Lung (tissue), 11 donors: ENCODE measurements at regions not wholly inside any gene's neighbourhood (a gene's known extent, or its start where the extent isn't known, plus 50 kb on each side); places are given as distances from the start of the nearest gene placed in this dataset.

Experiments
- ATAC-seq: fragments of 200-7000 bp; cut with Tn5 transposase; one replicate; pipeline ENCODE4 v1.9.1; 2020; ENCODE audit warnings: moderate number of reproducible peaks; ENCODE audit not compliant: insufficient read depth, low FRiP score
- DNase-seq, 3 donors: peaks; one replicate each; pipeline ENCODE4 v3.0.0-alpha.2; 2013 to 2017
- H3K27ac ChIP-seq, 2 donors: one replicate each; pipeline ENCODE4 v1.5.1; 2013; ENCODE audit warnings: mild to moderate bottlenecking in 2 of 2, moderate library complexity in 2 of 2, control low read depth in 1 of 2, inconsistent platforms in 1 of 2, low read depth in 1 of 2, low read length in 1 of 2
- H3K27me3 ChIP-seq, 3 donors: one replicate each; pipeline ENCODE4 v1.5.1; 2013; ENCODE audit warnings: low read length in 2 of 3; ENCODE audit not compliant: control insufficient read depth in 3 of 3, insufficient read depth in 3 of 3
- H3K36me3 ChIP-seq, 4 donors: one replicate each; pipeline ENCODE4 v1.5.1; 2013; ENCODE audit warnings: low read length in 4 of 4, mild to moderate bottlenecking in 1 of 4, moderate library complexity in 1 of 4; ENCODE audit not compliant: control insufficient read depth in 4 of 4, insufficient read depth in 4 of 4
- H3K4me1 ChIP-seq, 5 donors: one replicate each; pipeline ENCODE4 v1.5.1; 2013; ENCODE audit warnings: low read length in 5 of 5, mild to moderate bottlenecking in 2 of 5, moderate library complexity in 1 of 5; ENCODE audit not compliant: control insufficient read depth in 5 of 5, insufficient read depth in 5 of 5
- H3K4me3 ChIP-seq: one replicate; pipeline ENCODE4 v1.5.1; 2013; ENCODE audit warnings: mild to moderate bottlenecking, control low read depth, moderate library complexity
- H3K9ac ChIP-seq, 2 donors: one replicate each; pipeline ENCODE4 v1.5.1; 2013; ENCODE audit warnings: low read length in 2 of 2, control low read depth in 1 of 2; ENCODE audit not compliant: insufficient read depth in 1 of 2
- H3K9me3 ChIP-seq, 4 donors: one replicate each; pipeline ENCODE4 v1.5.1; 2013; ENCODE audit warnings: low read length in 3 of 4, mild to moderate bottlenecking in 1 of 4, moderate library complexity in 1 of 4; ENCODE audit not compliant: control insufficient read depth in 4 of 4, insufficient read depth in 3 of 4
- WGBS, 2 donors: extraction: QIAGEN DNeasy Blood & Tissue Kit; methylation state at CpG; one replicate each; pipeline ENCODE4 v1.1.7; 2013; 5-methylcytosine and 5-hydroxymethylcytosine counted together
- TF ChIP-seq, protein P1 (sequence below): IDR thresholded peaks from 2 replicates; pipeline ENCODE4 v1.5.1; 2012; ENCODE audit warnings: mild to moderate bottlenecking; ENCODE audit errors: control extremely low read depth, extremely low read depth
- donor health status: control.
- donor health status: control.
- donor health status: Bipolar disorder and iron deficiency.
- donor health status: healthy.
- donor health status: DM: yes; HTN: yes; CAD: no.

DNA sequence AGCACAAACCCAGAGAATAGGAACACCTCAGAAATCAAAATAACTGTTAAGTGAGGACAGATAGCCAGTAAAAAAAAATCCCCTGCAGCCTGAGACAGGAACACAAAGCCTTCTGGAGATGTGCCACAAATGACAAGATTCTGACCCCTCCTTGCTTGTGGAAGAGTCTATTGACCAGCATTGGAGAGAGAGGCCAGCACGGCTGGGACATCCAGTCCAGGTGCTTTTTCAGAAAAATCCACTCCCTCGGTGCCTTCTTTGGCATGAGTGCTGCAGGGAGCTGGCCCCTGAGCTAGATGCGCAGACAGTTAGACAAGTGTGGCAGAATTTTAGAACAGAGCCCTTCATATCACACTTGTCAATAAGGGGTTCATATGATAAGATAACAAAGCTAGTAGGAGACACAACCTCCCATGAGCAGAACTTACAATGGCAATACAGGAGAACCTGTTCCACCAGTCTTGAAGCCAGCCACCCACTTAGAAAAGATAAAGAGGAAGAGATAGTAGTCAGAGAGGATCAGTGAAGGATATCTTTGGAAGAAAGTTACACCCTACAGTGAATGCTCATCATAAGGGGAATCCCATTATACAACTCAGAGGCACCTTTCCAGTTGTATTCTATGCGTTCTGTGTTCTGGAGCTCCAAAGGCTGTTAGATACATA is 298.4 kb downstream of the TLE1 start:
- H3K9ac ChIP-seq: no peak overlapping the region
- H3K4me1 ChIP-seq: peaks cover 5 to 28% (median 8%) of the 10 kb centered on the region in 5 donors
- H3K36me3 ChIP-seq: no peaks in the 10 kb centered on the region
- H3K27ac ChIP-seq: no peak overlapping the region
- TF ChIP-seq, protein P1, sequence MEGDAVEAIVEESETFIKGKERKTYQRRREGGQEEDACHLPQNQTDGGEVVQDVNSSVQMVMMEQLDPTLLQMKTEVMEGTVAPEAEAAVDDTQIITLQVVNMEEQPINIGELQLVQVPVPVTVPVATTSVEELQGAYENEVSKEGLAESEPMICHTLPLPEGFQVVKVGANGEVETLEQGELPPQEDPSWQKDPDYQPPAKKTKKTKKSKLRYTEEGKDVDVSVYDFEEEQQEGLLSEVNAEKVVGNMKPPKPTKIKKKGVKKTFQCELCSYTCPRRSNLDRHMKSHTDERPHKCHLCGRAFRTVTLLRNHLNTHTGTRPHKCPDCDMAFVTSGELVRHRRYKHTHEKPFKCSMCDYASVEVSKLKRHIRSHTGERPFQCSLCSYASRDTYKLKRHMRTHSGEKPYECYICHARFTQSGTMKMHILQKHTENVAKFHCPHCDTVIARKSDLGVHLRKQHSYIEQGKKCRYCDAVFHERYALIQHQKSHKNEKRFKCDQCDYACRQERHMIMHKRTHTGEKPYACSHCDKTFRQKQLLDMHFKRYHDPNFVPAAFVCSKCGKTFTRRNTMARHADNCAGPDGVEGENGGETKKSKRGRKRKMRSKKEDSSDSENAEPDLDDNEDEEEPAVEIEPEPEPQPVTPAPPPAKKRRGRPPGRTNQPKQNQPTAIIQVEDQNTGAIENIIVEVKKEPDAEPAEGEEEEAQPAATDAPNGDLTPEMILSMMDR: no peak
- ATAC-seq (no peak), DNase-seq (peak in 1 of 3 donors; percentile 32)
- no peaks in the 10 kb centered on the region for H3K27me3 ChIP-seq
- no peak overlapping the region for H3K4me3 ChIP-seq
- no peaks in the 10 kb centered on the region for H3K9me3 ChIP-seq
- WGBS, 2 donors: 85 to 91% methylated on average over 4 of the region's 4 CpGs

DNA sequence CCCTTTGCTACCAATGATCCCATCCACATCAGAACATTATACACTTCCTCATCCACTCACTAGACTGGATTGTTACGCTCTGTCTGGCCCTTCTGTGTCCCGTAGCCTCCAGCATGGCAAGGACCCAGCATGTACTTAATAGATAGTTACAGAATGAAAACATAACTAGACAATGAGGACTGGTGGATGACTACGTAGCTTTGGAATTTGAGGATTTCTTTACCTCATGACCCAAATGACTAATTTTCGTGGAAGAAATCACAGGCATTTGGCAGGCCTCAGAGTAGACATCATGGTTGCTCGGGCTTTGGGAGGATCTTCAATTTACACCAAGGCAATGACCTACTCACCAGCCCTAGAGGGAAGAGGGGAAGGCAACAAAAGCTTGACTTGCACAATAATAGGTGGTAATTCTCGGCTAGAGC is 299.8 kb downstream of the TLE1 start:
- Histone ChIP-seq H3K27ac (no peak overlapping the region), H3K4me3 (no peak overlapping the region), H3K27me3 (no peaks in the 10 kb centered on the region), H3K4me1 (peaks cover 3 to 15% (median 5%) of the 10 kb centered on the region in 5 donors), H3K36me3 (no peaks in the 10 kb centered on the region), H3K9me3 (no peaks in the 10 kb centered on the region), H3K9ac (no peak overlapping the region)
- WGBS, 2 donors: 74 to 77% methylated on average over 6 of the region's 6 CpGs
- peak; percentile 35 for ATAC-seq
- TF ChIP-seq, protein P1: no peak
- DNase-seq: peak in 2 of 3 donors; percentile 41 to 46

DNA sequence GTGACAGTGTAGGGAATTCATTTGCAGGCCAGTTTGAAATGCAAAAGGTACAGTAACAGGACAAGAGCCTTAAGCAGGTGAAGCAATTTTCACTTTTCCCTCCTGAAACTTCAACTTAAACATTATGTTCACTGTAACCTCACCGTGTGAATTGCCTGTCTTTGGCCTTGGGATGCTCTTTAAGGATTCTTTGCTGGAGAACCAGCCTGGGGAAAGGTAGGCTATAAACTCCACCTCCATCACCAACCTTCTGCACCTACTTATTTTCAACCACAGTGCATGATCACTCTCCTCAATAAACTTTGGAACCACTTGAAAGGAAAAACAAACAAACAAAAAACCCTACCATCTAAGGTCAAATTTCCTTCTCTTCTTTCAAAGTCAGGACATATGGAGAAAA is 300.5 kb downstream of the TLE1 start:
- 86 to 96% methylated on average over 1 of the region's 1 CpG for WGBS, 2 donors
- H3K36me3 ChIP-seq: no peaks in the 10 kb centered on the region
- no peak overlapping the region for H3K4me3 ChIP-seq
- ATAC-seq: no peak
- no peak overlapping the region for H3K27ac ChIP-seq
- no peaks in the 10 kb centered on the region for H3K9me3 ChIP-seq
- H3K9ac ChIP-seq: no peak overlapping the region
- DNase-seq: no peak
- no peaks in the 10 kb centered on the region for H3K27me3 ChIP-seq
- H3K4me1 ChIP-seq: peaks cover 0 to 7% (median 5%) of the 10 kb centered on the region in 5 donors
- TF ChIP-seq, protein P1: no peak
